ENCODE measurements at regions not wholly inside any gene's neighbourhood (a gene's known extent, or its start where the extent isn't known, plus 50 kb on each side); places are given as distances from the start of the nearest gene placed in this dataset.

GRCh38 chr6:21992178-21992967 lies 304.5 kb downstream of the PRL start:
- Histone ChIP-seq H3K36me3 (no peaks in the 10 kb centered on the region), H3K4me1 (peaks cover 0 to 17% (median 7%) of the 10 kb centered on the region in 12 donors), H3K9me3 (no peaks in the 10 kb centered on the region), H3K27me3 (no peaks in the 10 kb centered on the region), H3K4me3 (no peak overlapping the region), H3K27ac (no peak overlapping the region)
- no peak for TF ChIP-seq POLR2A (IDR thresholded peaks at IDR 0.05)
- no peak for TF ChIP-seq CTCF (IDR thresholded peaks at IDR 0.05)
- ATAC-seq (peak in 1 of 4 donors; percentile 45), DNase-seq (no peak)
- 79 to 85% (median 84%) methylated on average over 6 of the region's 6 CpGs for whole genome bisulfite sequencing, 4 donors
- intact Hi-C loops (cut with DNase I): no loop called here

GRCh38 chr6:21993841-21994240 lies 303.0 kb downstream of the PRL start:
- ATAC-seq: no peak
- Histone ChIP-seq H3K4me1 (peaks cover 0 to 25% (median 13%) of the 10 kb centered on the region in 12 donors), H3K36me3 (no peaks in the 10 kb centered on the region), H3K4me3 (no peak overlapping the region), H3K9me3 (no peaks in the 10 kb centered on the region), H3K27me3 (no peaks in the 10 kb centered on the region), H3K27ac (no peak overlapping the region)
- DNase-seq: no peak
- intact Hi-C loops (cut with DNase I): no loop called here
- WGBS, 4 donors: 75 to 87% (median 85%) methylated on average over 2 of the region's 2 CpGs
- TF ChIP-seq POLR2A (IDR thresholded peaks at IDR 0.05) (no peak), CTCF (IDR thresholded peaks at IDR 0.05) (no peak)

GRCh38 chr6:21994821-21995220 lies 302.0 kb downstream of the PRL start:
- ATAC-seq (no peak), DNase-seq (no peak)
- Histone ChIP-seq H3K36me3 (no peaks in the 10 kb centered on the region), H3K27ac (no peak overlapping the region), H3K4me1 (peaks cover 0 to 34% (median 20%) of the 10 kb centered on the region in 12 donors), H3K4me3 (no peak overlapping the region), H3K9me3 (no peaks in the 10 kb centered on the region), H3K27me3 (no peaks in the 10 kb centered on the region)
- TF ChIP-seq POLR2A (IDR thresholded peaks at IDR 0.05) (no peak), CTCF (IDR thresholded peaks at IDR 0.05) (no peak)
- WGBS, 4 donors: 93 to 100% (median 96%) methylated on average over 1 of the region's 1 CpG
- intact Hi-C loops (cut with DNase I): no loop called here

GRCh38 chr6:21995318-21995717 lies 301.5 kb downstream of the PRL start:
- TF ChIP-seq POLR2A (IDR thresholded peaks at IDR 0.05) (no peak), CTCF (IDR thresholded peaks at IDR 0.05) (no peak)
- Histone ChIP-seq H3K27ac (no peak overlapping the region), H3K9me3 (no peaks in the 10 kb centered on the region), H3K4me1 (peaks cover 0 to 35% (median 20%) of the 10 kb centered on the region in 12 donors), H3K27me3 (no peaks in the 10 kb centered on the region), H3K36me3 (no peaks in the 10 kb centered on the region), H3K4me3 (no peak overlapping the region)
- no peak for DNase-seq
- intact Hi-C loops (cut with DNase I): no loop called here
- 94 to 98% (median 97%) methylated on average over 2 of the region's 2 CpGs for WGBS, 4 donors
- no peak for ATAC-seq

Data from heart left ventricle (tissue), 16 donors.